B cell (primary cell): ENCODE measurements at regions not wholly inside any gene's neighbourhood (a gene's known extent, or its start where the extent isn't known, plus 50 kb on each side); places are given as distances from the start of the nearest gene placed in this dataset.

Experiments
- ATAC-seq: fragments of 200-7000 bp; cut with Tn5 transposase; one replicate; pipeline ENCODE4 v1.10.0; 2021; ENCODE audit warnings: low read depth, mild to moderate bottlenecking, moderate number of reproducible peaks, moderate library complexity
- CTCF ChIA-PET: fragments of 350-600 bp; sonication (Branson Sonifier 250); formaldehyde crosslinking; loops from one replicate; lab custom pipeline; 2021; ENCODE audit warnings: antibody characterized with exemption, inconsistent platforms; lab: Charles Lee
- POLR2A ChIA-PET: fragments of 350-600 bp; sonication (Branson Sonifier 250); formaldehyde crosslinking; loops from one replicate; lab custom pipeline; 2021; ENCODE audit warnings: antibody characterized with exemption; lab: Charles Lee
- DNase-seq: peaks from one replicate; pipeline ENCODE4 v3.0.0; 2013
- H2AFZ ChIP-seq: 2 replicates; pipeline ENCODE4 v1.6.1; 2012; ENCODE audit warnings: mild to moderate bottlenecking, low read depth, low read length; ENCODE audit not compliant: insufficient read depth, poor library complexity, severe bottlenecking
- H3K27ac ChIP-seq, 2 donors: 1 replicate in 1 of 2; 2 replicates in 1 of 2; pipeline ENCODE4 v1.5.1; 2012 to 2013; ENCODE audit warnings: low read length in 2 of 2, mild to moderate bottlenecking in 2 of 2, moderate library complexity in 1 of 2
- H3K27me3 ChIP-seq, 4 experiments: fragments of 200-600 bp in 1 of 4; sonication (generic) in 1 of 4; replicated peaks in 1 of 4; 1 replicate in 2 of 4; 2 replicates in 2 of 4; pipeline versions ENCODE4 v1.6.1 to v1.7.0; 2013 to 2016; ENCODE audit warnings: low read length in 3 of 4, mild to moderate bottlenecking in 2 of 4, mixed read lengths in 1 of 4, moderate library complexity in 1 of 4; ENCODE audit not compliant: insufficient read depth in 4 of 4, control insufficient read depth in 3 of 4; ENCODE audit errors: control extremely low read depth in 1 of 4
- H3K36me3 ChIP-seq, 2 experiments: replicated peaks in 1 of 2; 1 replicate in 1 of 2; 2 replicates in 1 of 2; pipeline versions ENCODE4 v1.6.1 to v1.7.1; 2013; ENCODE audit warnings: low read length in 1 of 2; ENCODE audit not compliant: insufficient read depth in 2 of 2, control insufficient read depth in 1 of 2; ENCODE audit errors: control extremely low read depth in 1 of 2, extremely low read depth in 1 of 2
- H3K4me1 ChIP-seq, 2 donors: fragments of 200-600 bp in 1 of 2; sonication (generic) in 1 of 2; 1 replicate in 1 of 2; 2 replicates in 1 of 2; pipeline versions ENCODE4 v1.5.1 to v1.6.1; 2013 to 2017; ENCODE audit warnings: low read length in 2 of 2; ENCODE audit not compliant: control insufficient read depth in 2 of 2, insufficient read depth in 2 of 2
- H3K4me2 ChIP-seq: replicated peaks from 2 replicates; pipeline ENCODE3; 2012; ENCODE audit warnings: mild to moderate bottlenecking, low read depth, low read length; ENCODE audit not compliant: poor library complexity, severe bottlenecking
- H3K4me3 ChIP-seq, 5 experiments: fragments of 200-600 bp in 1 of 5; sonication (generic) in 1 of 5; 1 replicate in 3 of 5; 2 replicates in 2 of 5; pipeline versions ENCODE4 v1.5.1 to v1.7.0; 2011 to 2016; ENCODE audit warnings: low read length in 4 of 5, mild to moderate bottlenecking in 4 of 5, low read depth in 2 of 5, control low read depth in 1 of 5, moderate library complexity in 1 of 5; ENCODE audit not compliant: insufficient read depth in 1 of 5; ENCODE audit errors: control extremely low read depth in 1 of 5, extremely low read depth in 1 of 5
- H3K79me2 ChIP-seq: fragments of 200-600 bp; sonication (generic); one replicate; pipeline ENCODE4 v1.6.0; 2016; ENCODE audit warnings: low read length; ENCODE audit not compliant: control insufficient read depth, insufficient read depth
- H3K9ac ChIP-seq: fragments of 200-600 bp; sonication (generic); 2 replicates; pipeline ENCODE4 v1.6.1; 2017; ENCODE audit warnings: mild to moderate bottlenecking, low read length, moderate library complexity
- H3K9me3 ChIP-seq, 3 donors: one replicate each; pipeline versions ENCODE4 v1.6.1 to v1.7.1; 2013; ENCODE audit warnings: low read length in 2 of 3; ENCODE audit not compliant: control insufficient read depth in 2 of 3, insufficient read depth in 1 of 3; ENCODE audit errors: control extremely low read depth in 1 of 3
- H4K20me1 ChIP-seq: 2 replicates; pipeline ENCODE4 v1.6.0; 2012; ENCODE audit warnings: mild to moderate bottlenecking, low read length; ENCODE audit not compliant: insufficient read depth, control insufficient read depth, poor library complexity, severe bottlenecking
- H3K27ac Mint-ChIP-seq: one replicate; pipeline ENCODE4 v1.8.0; 2021; ENCODE audit warnings: mixed read lengths
- H3K27me3 Mint-ChIP-seq: one replicate; pipeline ENCODE4 v1.8.0; 2021; ENCODE audit warnings: mixed read lengths
- H3K4me1 Mint-ChIP-seq: one replicate; pipeline ENCODE4 v1.8.0; 2021; ENCODE audit warnings: mixed read lengths
- H3K4me3 Mint-ChIP-seq: one replicate; pipeline ENCODE4 v1.8.0; 2021; ENCODE audit warnings: mixed read lengths
- H3K9me3 Mint-ChIP-seq: one replicate; pipeline ENCODE4 v1.8.0; 2022; ENCODE audit warnings: mixed read lengths; ENCODE audit not compliant: insufficient read depth
- EZH2 ChIP-seq: IDR thresholded peaks from 2 replicates; pipeline ENCODE4 v1.6.1; 2012; ENCODE audit warnings: borderline replicate concordance, low read depth, mild to moderate bottlenecking, moderate library complexity, low read length; ENCODE audit not compliant: insufficient read depth, poor library complexity, severe bottlenecking
- WGBS: methylation state at CpG from one replicate; pipeline ENCODE4 v1.1.5; 2013; ENCODE audit warnings: missing lambda C conversion rate; ENCODE audit not compliant: insufficient coverage; 5-methylcytosine and 5-hydroxymethylcytosine counted together
- intact Hi-C: fragments of 100-400 bp; cut with micrococcal nuclease; formaldehyde crosslinking; loops from one replicate; pipeline ENCODE4 v1.10.0; 2022
- TF ChIP-seq, protein P1 (sequence below): fragments of 200-600 bp; IDR thresholded peaks from one replicate; pipeline ENCODE4 v1.8.0; 2022; ENCODE audit warnings: antibody characterized with exemption, mild to moderate bottlenecking

DNA sequence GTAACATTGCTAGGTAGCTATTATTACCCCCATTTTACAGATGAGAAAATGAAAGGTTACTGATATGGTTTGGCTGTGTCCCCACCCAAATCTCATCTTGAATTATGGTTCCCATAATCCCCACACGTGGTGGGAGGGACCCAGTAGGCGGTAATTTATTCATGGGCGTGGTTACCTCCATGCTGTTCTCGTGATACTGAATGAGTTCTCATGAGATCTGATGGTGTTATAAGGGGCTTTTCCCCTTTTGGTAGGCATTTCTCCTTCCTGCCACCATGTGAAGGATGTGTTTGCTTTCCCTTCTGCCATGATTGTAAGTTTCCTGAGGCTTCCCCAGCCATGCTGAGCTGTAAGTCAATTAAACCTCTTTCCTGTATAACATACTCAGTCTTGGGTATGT is 252.1 kb downstream of the OPA1 start:
- Histone ChIP-seq H3K9ac (no peak overlapping the region), H3K4me2 (no peak overlapping the region), H3K4me1 (peaks cover 19 to 26% of the 10 kb centered on the region in 2 donors), H3K9me3 (peaks cover 0 to 6% (median 0%) of the 10 kb centered on the region in 3 donors), H3K4me3 (no peak overlapping the region), H3K79me2 (no peaks in the 10 kb centered on the region), H4K20me1 (no peaks in the 10 kb centered on the region), H3K36me3 (no peaks in the 10 kb centered on the region), H3K27me3 (peaks cover 0 to 17% (median 0%) of the 10 kb centered on the region in 4 experiments), H2AFZ (no peak overlapping the region), H3K27ac (no peak overlapping the region)
- ChIA-PET CTCF (interaction anchor here (0.8 kb wide), 1 partner anchor 294 kb away, joined by 3 read pairs; no protein-coding TSS in a partner anchor), POLR2A (interaction anchor here (0.6 kb wide), 1 partner anchor 185 kb away, joined by 3 read pairs; no protein-coding TSS in a partner anchor)
- no peak overlapping the region for H3K4me3 Mint-ChIP-seq
- DNase-seq (no peak), ATAC-seq (no peak)
- no peaks in the 10 kb centered on the region for H3K9me3 Mint-ChIP-seq
- peaks cover 28% of the 10 kb centered on the region for H3K4me1 Mint-ChIP-seq
- no peak for TF ChIP-seq EZH2
- TF ChIP-seq, protein P1, sequence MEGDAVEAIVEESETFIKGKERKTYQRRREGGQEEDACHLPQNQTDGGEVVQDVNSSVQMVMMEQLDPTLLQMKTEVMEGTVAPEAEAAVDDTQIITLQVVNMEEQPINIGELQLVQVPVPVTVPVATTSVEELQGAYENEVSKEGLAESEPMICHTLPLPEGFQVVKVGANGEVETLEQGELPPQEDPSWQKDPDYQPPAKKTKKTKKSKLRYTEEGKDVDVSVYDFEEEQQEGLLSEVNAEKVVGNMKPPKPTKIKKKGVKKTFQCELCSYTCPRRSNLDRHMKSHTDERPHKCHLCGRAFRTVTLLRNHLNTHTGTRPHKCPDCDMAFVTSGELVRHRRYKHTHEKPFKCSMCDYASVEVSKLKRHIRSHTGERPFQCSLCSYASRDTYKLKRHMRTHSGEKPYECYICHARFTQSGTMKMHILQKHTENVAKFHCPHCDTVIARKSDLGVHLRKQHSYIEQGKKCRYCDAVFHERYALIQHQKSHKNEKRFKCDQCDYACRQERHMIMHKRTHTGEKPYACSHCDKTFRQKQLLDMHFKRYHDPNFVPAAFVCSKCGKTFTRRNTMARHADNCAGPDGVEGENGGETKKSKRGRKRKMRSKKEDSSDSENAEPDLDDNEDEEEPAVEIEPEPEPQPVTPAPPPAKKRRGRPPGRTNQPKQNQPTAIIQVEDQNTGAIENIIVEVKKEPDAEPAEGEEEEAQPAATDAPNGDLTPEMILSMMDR, result no peak
- no peak overlapping the region for H3K27ac Mint-ChIP-seq
- peaks cover 4% of the 10 kb centered on the region for H3K27me3 Mint-ChIP-seq
- intact Hi-C loops, result no loop called here
- 100% methylated on average over 1 of the region's 4 CpGs for WGBS

DNA sequence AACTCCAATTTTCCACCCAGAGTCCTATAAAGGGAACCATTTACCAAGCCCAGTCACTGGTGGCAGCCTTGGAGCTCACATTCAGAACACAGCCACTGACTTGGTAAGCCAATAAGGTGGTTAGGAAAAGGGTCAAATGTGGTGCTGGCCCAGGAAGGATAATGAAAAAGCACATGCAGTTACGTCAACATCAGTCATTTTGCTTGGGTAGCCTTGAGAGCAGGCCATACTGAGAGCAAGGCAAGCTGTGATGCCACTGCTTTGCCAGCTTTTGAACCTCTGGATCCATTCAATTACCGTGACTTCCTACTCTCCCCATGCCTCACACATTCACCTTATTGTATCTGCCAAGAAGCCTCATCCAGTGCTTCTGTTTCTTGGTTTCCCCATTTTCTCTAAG is 253.6 kb downstream of the OPA1 start:
- Histone ChIP-seq H4K20me1 (no peaks in the 10 kb centered on the region), H3K4me2 (no peak overlapping the region), H3K27ac (no peak overlapping the region), H3K36me3 (no peaks in the 10 kb centered on the region), H3K9me3 (peaks cover 0 to 6% (median 0%) of the 10 kb centered on the region in 3 donors), H3K4me3 (no peak overlapping the region), H3K79me2 (no peaks in the 10 kb centered on the region), H2AFZ (no peak overlapping the region), H3K27me3 (peaks cover 0 to 17% (median 0%) of the 10 kb centered on the region in 4 experiments), H3K9ac (no peak overlapping the region), H3K4me1 (peaks cover 15 to 21% of the 10 kb centered on the region in 2 donors)
- Mint-ChIP-seq H3K4me1 (peaks cover 23% of the 10 kb centered on the region), H3K27ac (no peak overlapping the region), H3K9me3 (no peaks in the 10 kb centered on the region), H3K27me3 (peaks cover 4% of the 10 kb centered on the region), H3K4me3 (no peak overlapping the region)
- WGBS, result 96% methylated on average over 2 of the region's 2 CpGs
- CTCF ChIA-PET, result no interaction called here
- POLR2A ChIA-PET, result no interaction called here
- intact Hi-C loops, result no loop called here
- no peak for TF ChIP-seq EZH2
- TF ChIP-seq, protein P1, result no peak
- ATAC-seq, result no peak
- DNase-seq, result no peak
